ENCODE measurements at regions not wholly inside any gene's neighbourhood (a gene's known extent, or its start where the extent isn't known, plus 50 kb on each side); places are given as distances from the start of the nearest gene placed in this dataset.

- Histone ChIP-seq H4K20me1 (replicated peaks in 1 of 2; ENCODE audit: control insufficient read depth in 1 of 2, insufficient read depth in 2 of 2, low read length in 2 of 2) (no peaks in the 10 kb centered on the region), H3K4ac (replicated peaks; ENCODE audit: insufficient read length, low read depth, low read length) (no peak overlapping the region), H4K91ac (replicated peaks; ENCODE audit: insufficient read length, low read length) (no peak overlapping the region), H3K79me2 (ENCODE audit: control insufficient read depth in 1 of 2, insufficient read depth in 2 of 2, low read length in 2 of 2) (no peaks in the 10 kb centered on the region), H2AFZ (ENCODE audit: low read length) (0 out of 2 replicates have a peak overlapping the region, but pooled peaks have one; percentile 24), H3K27me3 (replicated peaks in 1 of 4; ENCODE audit: control insufficient read depth in 3 of 4, extremely low read depth in 1 of 4, insufficient read depth in 3 of 4, low read length in 3 of 4) (no peaks in the 10 kb centered on the region), H2BK120ac (replicated peaks; ENCODE audit: low read depth, low read length) (no peak overlapping the region), H2BK5ac (ENCODE audit: low read depth, low read length) (no peak overlapping the region), H3K4me1 (replicated peaks in 1 of 4; ENCODE audit: control insufficient read depth in 3 of 4, insufficient read depth in 4 of 4, low read length in 3 of 4) (peaks cover 0 to 4% (median 0%) of the 10 kb centered on the region in 4 experiments; a peak in 1 of 7 replicates), H2BK20ac (ENCODE audit: low read length) (no peak overlapping the region), H3K56ac (replicated peaks; ENCODE audit: insufficient read length, low read depth, low read length) (no peak overlapping the region), H4K8ac (ENCODE audit: extremely low read depth, insufficient read depth, low read length) (no peak overlapping the region), H3K18ac (ENCODE audit: extremely low read depth, low read length) (no peak overlapping the region), H2AK5ac (ENCODE audit: low read depth, low read length) (no peak overlapping the region), H2BK15ac (ENCODE audit: low read length) (no peak overlapping the region), H3K14ac (ENCODE audit: insufficient read length) (no peak overlapping the region), H3K36me3 (ENCODE audit: control insufficient read depth in 2 of 4, insufficient read depth in 4 of 4, low read length in 3 of 4) (no peaks in the 10 kb centered on the region), H4K5ac (ENCODE audit: insufficient read length, low read depth, low read length) (no peak overlapping the region), H3K4me3 (ENCODE audit: extremely low read depth in 1 of 4, insufficient read depth in 2 of 4, low read depth in 3 of 4, low read length in 4 of 4) (no peak overlapping the region), H3K23ac (ENCODE audit: insufficient read length) (no peak overlapping the region), H3K27ac (ENCODE audit: low read depth, low read length) (no peak overlapping the region), H3K23me2 (ENCODE audit: low read depth, low read length) (no peaks in the 10 kb centered on the region; the same call in 1 of the 2 replicates), H3K9ac (replicated peaks in 1 of 4; ENCODE audit: extremely low read depth in 1 of 4, low read depth in 3 of 4, low read length in 3 of 4) (no peak overlapping the region), H2BK12ac (ENCODE audit: low read depth, low read length) (no peak overlapping the region), H3K4me2 (ENCODE audit: insufficient read depth in 1 of 2, low read depth in 2 of 2, low read length in 2 of 2) (no peak overlapping the region), H3K9me3 (ENCODE audit: insufficient read depth in 2 of 2, low read depth in 1 of 2, low read length in 1 of 2) (no peaks in the 10 kb centered on the region), H3K79me1 (ENCODE audit: low read depth, low read length) (no peaks in the 10 kb centered on the region)
- ChIA-PET POLR2A (ENCODE audit: partially characterized antibody) (no interaction called here), CTCF (ENCODE audit: partially characterized antibody) (no interaction called here)
- 84% methylated on average over 7 of the region's 7 CpGs; no CpG with 5 or more reads in 1 of the 2 experiments for WGBS, 2 experiments (ENCODE audit: extremely low coverage in 1 of 2, insufficient coverage in 1 of 2, insufficient read length in 1 of 2, insufficient replicate concordance in 2 of 2, low coverage in 1 of 2, low lambda C conversion rate in 2 of 2, missing lambda C conversion rate in 1 of 2)
- DNase-seq (ENCODE audit: low read depth in 1 of 2, low spot score in 2 of 2), result no peak
- no peak for FAIRE-seq
- no peak for TF ChIP-seq RBBP5 (IDR thresholded peaks at IDR 0.05; ENCODE audit: borderline replicate concordance, low read depth, low read length)
- no peak for TF ChIP-seq PHF8 (conservative IDR thresholded peaks at IDR 0.05; ENCODE audit: low read depth, low read length)
- TF ChIP-seq RNF2 (IDR thresholded peaks at IDR 0.05; ENCODE audit: borderline replicate concordance, low read depth, low read length, missing control alignments, poor library complexity, severe bottlenecking), result no peak
- TF ChIP-seq CTBP2 (IDR thresholded peaks at IDR 0.05; ENCODE audit: borderline replicate concordance, insufficient read depth, insufficient read length, low read length), result no peak
- TF ChIP-seq RAD21 (IDR thresholded peaks at IDR 0.05 in 1 of 2, conservative IDR thresholded peaks at IDR 0.05 in 1 of 2; ENCODE audit: low read depth in 2 of 2, low read length in 2 of 2), result no peak
- no peak for TF ChIP-seq POLR2AphosphoS5 (IDR thresholded peaks at IDR 0.05; ENCODE audit: low read depth, low read length)
- TF ChIP-seq KDM1A (IDR thresholded peaks at IDR 0.05; ENCODE audit: borderline replicate concordance, low read length), result no peak
- no peak for TF ChIP-seq SUZ12 (IDR thresholded peaks at IDR 0.05; ENCODE audit: low read length)
- TF ChIP-seq USF2 (IDR thresholded peaks at IDR 0.05; ENCODE audit: low read length), result no peak
- TF ChIP-seq TAF7 (optimal IDR thresholded peaks at IDR 0.05; ENCODE audit: borderline replicate concordance, low read depth, low read length), result no peak
- TF ChIP-seq ZNF274 (IDR thresholded peaks at IDR 0.05; ENCODE audit: borderline replicate concordance, extremely low read depth, low read length), result no peak
- no peak for TF ChIP-seq GABPA (IDR thresholded peaks at IDR 0.05; ENCODE audit: borderline replicate concordance, insufficient read depth, low read length)
Measured at GRCh38 chr2:59440491-59440890, 1113.0 kb downstream of the BCL11A start.
